ENCODE measurements at regions not wholly inside any gene's neighbourhood (a gene's known extent, or its start where the extent isn't known, plus 50 kb on each side); places are given as distances from the start of the nearest gene placed in this dataset.
"Not testable (repeated sequence)": the region's sequence is repeated elsewhere in the genome, so short reads cannot be mapped to it uniquely, and the experiment has no call there.

GRCh38 chr18:30439174-30439573 lies 603.4 kb downstream of the DSC3 start:
- H3K4me1 ChIP-seq (ENCODE audit: low read depth, poor library complexity, severe bottlenecking): no peaks in the 10 kb centered on the region
- H3K4me3 ChIP-seq (IDR thresholded peaks at IDR 0.05; ENCODE audit: insufficient read depth, low read depth, low read length): no peak overlapping the region
- H3K79me2 ChIP-seq (ENCODE audit: insufficient read depth, low read depth): no peaks in the 10 kb centered on the region
- H3K27me3 ChIP-seq (ENCODE audit: insufficient read depth, low read depth): no peaks in the 10 kb centered on the region
- H3K9ac ChIP-seq: no peak overlapping the region
- H3K4me2 ChIP-seq: no peak overlapping the region
- TF ChIP-seq, protein P1, sequence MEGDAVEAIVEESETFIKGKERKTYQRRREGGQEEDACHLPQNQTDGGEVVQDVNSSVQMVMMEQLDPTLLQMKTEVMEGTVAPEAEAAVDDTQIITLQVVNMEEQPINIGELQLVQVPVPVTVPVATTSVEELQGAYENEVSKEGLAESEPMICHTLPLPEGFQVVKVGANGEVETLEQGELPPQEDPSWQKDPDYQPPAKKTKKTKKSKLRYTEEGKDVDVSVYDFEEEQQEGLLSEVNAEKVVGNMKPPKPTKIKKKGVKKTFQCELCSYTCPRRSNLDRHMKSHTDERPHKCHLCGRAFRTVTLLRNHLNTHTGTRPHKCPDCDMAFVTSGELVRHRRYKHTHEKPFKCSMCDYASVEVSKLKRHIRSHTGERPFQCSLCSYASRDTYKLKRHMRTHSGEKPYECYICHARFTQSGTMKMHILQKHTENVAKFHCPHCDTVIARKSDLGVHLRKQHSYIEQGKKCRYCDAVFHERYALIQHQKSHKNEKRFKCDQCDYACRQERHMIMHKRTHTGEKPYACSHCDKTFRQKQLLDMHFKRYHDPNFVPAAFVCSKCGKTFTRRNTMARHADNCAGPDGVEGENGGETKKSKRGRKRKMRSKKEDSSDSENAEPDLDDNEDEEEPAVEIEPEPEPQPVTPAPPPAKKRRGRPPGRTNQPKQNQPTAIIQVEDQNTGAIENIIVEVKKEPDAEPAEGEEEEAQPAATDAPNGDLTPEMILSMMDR (conservative IDR thresholded peaks at IDR 0.05; ENCODE audit: low read depth, low read length): no peak
- H2AFZ ChIP-seq (ENCODE audit: low read depth): no peak overlapping the region
- no peaks in the 10 kb centered on the region; the same call in 1 of the 2 replicates for H3K36me3 ChIP-seq (ENCODE audit: insufficient read depth)
- H4K20me1 ChIP-seq (ENCODE audit: insufficient read depth): no peaks in the 10 kb centered on the region
- no peak overlapping the region for H3K27ac ChIP-seq

GRCh38 chr18:30432349-30432748 lies 610.2 kb downstream of the DSC3 start:
- Histone ChIP-seq H2AFZ (ENCODE audit: low read depth) (no peak overlapping the region), H3K4me3 (IDR thresholded peaks at IDR 0.05; ENCODE audit: insufficient read depth, low read depth, low read length) (no peak overlapping the region), H4K20me1 (ENCODE audit: insufficient read depth) (no peaks in the 10 kb centered on the region), H3K36me3 (ENCODE audit: insufficient read depth) (no peaks in the 10 kb centered on the region; the same call in 1 of the 2 replicates), H3K27ac (no peak overlapping the region), H3K79me2 (ENCODE audit: insufficient read depth, low read depth) (no peaks in the 10 kb centered on the region), H3K4me1 (ENCODE audit: low read depth, poor library complexity, severe bottlenecking) (no peaks in the 10 kb centered on the region), H3K4me2 (no peak overlapping the region), H3K9ac (no peak overlapping the region), H3K27me3 (ENCODE audit: insufficient read depth, low read depth) (no peaks in the 10 kb centered on the region)
- TF ChIP-seq, protein P1 (conservative IDR thresholded peaks at IDR 0.05; ENCODE audit: low read depth, low read length): no peak

GRCh38 chr18:30419399-30419798 lies 623.1 kb downstream of the DSC3 start:
- not testable (repeated sequence) for H3K79me2 ChIP-seq (ENCODE audit: insufficient read depth, low read depth); H3K4me2 ChIP-seq; H3K36me3 ChIP-seq (ENCODE audit: insufficient read depth); H3K4me3 ChIP-seq (IDR thresholded peaks at IDR 0.05; ENCODE audit: insufficient read depth, low read depth, low read length); H2AFZ ChIP-seq (ENCODE audit: low read depth); H3K27ac ChIP-seq; H3K27me3 ChIP-seq (ENCODE audit: insufficient read depth, low read depth); H3K4me1 ChIP-seq (ENCODE audit: low read depth, poor library complexity, severe bottlenecking); H4K20me1 ChIP-seq (ENCODE audit: insufficient read depth); H3K9ac ChIP-seq

DNA sequence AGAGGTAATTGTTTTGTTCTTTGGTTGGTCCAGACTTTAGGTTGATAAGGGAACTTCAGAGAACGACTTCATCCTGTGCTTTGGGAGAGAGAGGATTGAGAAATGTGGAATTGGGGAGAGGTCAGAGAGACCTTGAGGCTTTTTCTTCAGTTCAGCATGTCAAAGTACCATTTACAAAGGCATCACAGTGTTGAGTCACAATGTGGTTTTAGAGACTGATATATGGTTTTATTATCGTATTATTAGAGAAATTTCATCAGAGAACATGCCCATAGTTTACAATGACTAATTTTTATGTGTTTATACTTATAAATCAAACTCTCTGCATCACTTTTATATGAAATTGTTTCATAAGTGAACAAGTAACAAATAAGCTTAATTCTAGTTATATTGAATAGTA lies 626.6 kb downstream of the DSC3 start:
- H2AFZ ChIP-seq (ENCODE audit: low read depth): no peak overlapping the region
- H4K20me1 ChIP-seq (ENCODE audit: insufficient read depth): no peaks in the 10 kb centered on the region
- no peak overlapping the region for H3K4me3 ChIP-seq (IDR thresholded peaks at IDR 0.05; ENCODE audit: insufficient read depth, low read depth, low read length)
- H3K27me3 ChIP-seq (ENCODE audit: insufficient read depth, low read depth): no peaks in the 10 kb centered on the region
- no peak overlapping the region for H3K27ac ChIP-seq
- H3K4me2 ChIP-seq: no peak overlapping the region
- H3K9ac ChIP-seq: no peak overlapping the region
- no peaks in the 10 kb centered on the region for H3K36me3 ChIP-seq (ENCODE audit: insufficient read depth)
- no peaks in the 10 kb centered on the region for H3K4me1 ChIP-seq (ENCODE audit: low read depth, poor library complexity, severe bottlenecking)
- no peaks in the 10 kb centered on the region for H3K79me2 ChIP-seq (ENCODE audit: insufficient read depth, low read depth)
- TF ChIP-seq, protein P1 (conservative IDR thresholded peaks at IDR 0.05; ENCODE audit: low read depth, low read length): no peak

DNA sequence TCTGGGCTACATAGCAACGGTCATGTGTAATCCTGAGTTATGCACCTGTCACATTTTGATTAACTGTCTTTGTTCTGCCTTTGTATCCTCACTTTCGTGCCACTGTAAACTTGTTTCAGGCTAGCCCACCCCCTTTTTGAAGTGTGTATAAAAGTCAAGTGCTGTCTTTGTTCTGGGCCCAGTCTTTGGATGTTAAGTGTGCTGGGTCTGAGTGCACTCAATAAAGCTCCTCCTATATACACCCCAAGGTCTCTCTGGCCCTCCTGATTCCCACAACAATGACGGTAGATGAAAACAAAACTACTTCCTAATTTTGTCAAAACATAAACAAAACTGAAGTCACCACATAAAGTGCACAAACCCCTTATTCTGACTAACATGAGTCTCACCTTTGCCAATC lies 633.4 kb downstream of the DSC3 start:
- H3K27me3 ChIP-seq (ENCODE audit: insufficient read depth, low read depth): no peaks in the 10 kb centered on the region
- TF ChIP-seq, protein P1 (conservative IDR thresholded peaks at IDR 0.05; ENCODE audit: low read depth, low read length): no peak
- no peak overlapping the region for H3K9ac ChIP-seq
- H4K20me1 ChIP-seq (ENCODE audit: insufficient read depth): no peaks in the 10 kb centered on the region
- H3K79me2 ChIP-seq (ENCODE audit: insufficient read depth, low read depth): no peaks in the 10 kb centered on the region
- H3K36me3 ChIP-seq (ENCODE audit: insufficient read depth): no peaks in the 10 kb centered on the region
- H2AFZ ChIP-seq (ENCODE audit: low read depth): no peak overlapping the region
- no peak overlapping the region for H3K4me3 ChIP-seq (IDR thresholded peaks at IDR 0.05; ENCODE audit: insufficient read depth, low read depth, low read length)
- no peaks in the 10 kb centered on the region for H3K4me1 ChIP-seq (ENCODE audit: low read depth, poor library complexity, severe bottlenecking)
- no peak overlapping the region for H3K27ac ChIP-seq
- no peak overlapping the region for H3K4me2 ChIP-seq
